GM23338 (cell line): ENCODE measurements at regions not wholly inside any gene's neighbourhood (a gene's known extent, or its start where the extent isn't known, plus 50 kb on each side); places are given as distances from the start of the nearest gene placed in this dataset.

Source experiments
- ATAC-seq: fragments of 200-7000 bp; cut with Tn5 transposase; 3 replicates; pipeline ENCODE4 v1.9.1; 2020
- DNase-seq: peaks from one replicate; pipeline ENCODE4 v3.0.0-alpha.2; 2015; ENCODE audit warnings: low spot score
- H2AFZ ChIP-seq: fragments of 200-600 bp; sonication (generic); 2 replicates; pipeline ENCODE4 v1.8.0; 2016; ENCODE audit warnings: antibody characterized with exemption, mild to moderate bottlenecking, moderate library complexity
- H3F3A ChIP-seq: fragments of 200-600 bp; sonication (generic); replicated peaks from 2 replicates; pipeline ENCODE4 v1.8.0; 2017; ENCODE audit warnings: antibody characterized with exemption, mixed run types, low read depth
- H3K27ac ChIP-seq: fragments of 200-600 bp; sonication (generic); 2 replicates; pipeline ENCODE4 v1.6.1; 2016; ENCODE audit warnings: low read depth
- H3K27me3 ChIP-seq: fragments of 200-600 bp; sonication (generic); 2 replicates; pipeline ENCODE4 v1.8.0; 2016; ENCODE audit warnings: mild to moderate bottlenecking, mixed run types, moderate library complexity; ENCODE audit not compliant: insufficient read depth
- H3K36me3 ChIP-seq: fragments of 200-600 bp; sonication (generic); 2 replicates; pipeline ENCODE4 v1.8.0; 2016; ENCODE audit warnings: mild to moderate bottlenecking; ENCODE audit not compliant: insufficient read depth
- H3K4me1 ChIP-seq: fragments of 200-600 bp; sonication (generic); 2 replicates; pipeline ENCODE4 v1.8.0; 2016; ENCODE audit warnings: mild to moderate bottlenecking, moderate library complexity; ENCODE audit not compliant: insufficient read depth
- H3K4me2 ChIP-seq: fragments of 200-600 bp; sonication (generic); 2 replicates; pipeline ENCODE4 v1.7.1; 2017; ENCODE audit warnings: mixed run types
- H3K4me3 ChIP-seq: fragments of 200-600 bp; sonication (generic); 2 replicates; pipeline ENCODE4 v1.6.1; 2016; ENCODE audit warnings: mixed run types
- H3K79me2 ChIP-seq: fragments of 200-600 bp; sonication (generic); replicated peaks from 2 replicates; pipeline ENCODE4 v1.8.0; 2017; ENCODE audit warnings: mild to moderate bottlenecking; ENCODE audit not compliant: insufficient read depth
- H3K9me2 ChIP-seq: fragments of 200-600 bp; sonication (generic); 2 replicates; pipeline ENCODE4 v1.8.0; 2017; ENCODE audit not compliant: insufficient read depth
- H4K20me1 ChIP-seq: fragments of 200-600 bp; sonication (generic); replicated peaks from 2 replicates; pipeline ENCODE4 v1.8.0; 2017; ENCODE audit warnings: mild to moderate bottlenecking; ENCODE audit not compliant: insufficient read depth
- H3K27ac Mint-ChIP-seq: 2 replicates; pipeline ENCODE4 v1.8.0; 2020; ENCODE audit warnings: inconsistent platforms, mild to moderate bottlenecking, moderate library complexity, mixed read lengths
- H3K27me3 Mint-ChIP-seq: 3 replicates; pipeline ENCODE4 v1.8.0; 2022; ENCODE audit warnings: low read depth, mild to moderate bottlenecking, moderate library complexity, mixed read lengths, inconsistent platforms; ENCODE audit not compliant: insufficient read depth, poor library complexity
- H3K36me3 Mint-ChIP-seq: 3 replicates; pipeline ENCODE4 v1.8.0; 2021; ENCODE audit warnings: low read depth, mild to moderate bottlenecking, inconsistent platforms, moderate library complexity, mixed read lengths
- H3K4me1 Mint-ChIP-seq: 3 replicates; pipeline ENCODE4 v1.8.0; 2020; ENCODE audit warnings: mild to moderate bottlenecking, inconsistent platforms, mixed read lengths
- H3K4me3 Mint-ChIP-seq: 3 replicates; pipeline ENCODE4 v1.8.0; 2021; ENCODE audit warnings: moderate library complexity, mild to moderate bottlenecking, inconsistent platforms, mixed read lengths
- H3K9me3 Mint-ChIP-seq: 3 replicates; pipeline ENCODE4 v1.8.0; 2020; ENCODE audit warnings: moderate library complexity, mild to moderate bottlenecking, inconsistent platforms, mixed read lengths
- CREB1 ChIP-seq: fragments of 250-450 bp; sonication (Bioruptor Pico); IDR thresholded peaks from 2 replicates; pipeline ENCODE4 v1.5.0; 2020; ENCODE audit warnings: low read depth, mild to moderate bottlenecking, moderate library complexity
- CTCF ChIP-seq, 2 experiments: fragments of 200-600 bp in 1 of 2; sonication (generic) in 1 of 2; conservative IDR thresholded peaks; 2 replicates each; pipeline versions ENCODE4 v1.5.1 to v1.6.1; 2016 to 2017; ENCODE audit warnings: antibody characterized with exemption in 2 of 2, low read depth in 2 of 2, mild to moderate bottlenecking in 2 of 2, moderate library complexity in 1 of 2
- EZH2 ChIP-seq: fragments of 200-600 bp; sonication (generic); IDR thresholded peaks from one replicate; pipeline ENCODE4 v1.8.0; 2017; ENCODE audit warnings: antibody characterized with exemption, mild to moderate bottlenecking, low read depth; ENCODE audit not compliant: unreplicated experiment
- EZH2phosphoT487 ChIP-seq: fragments of 200-600 bp; sonication (generic); IDR thresholded peaks from one replicate; pipeline ENCODE4 v1.8.1; 2018; ENCODE audit warnings: antibody characterized with exemption; ENCODE audit not compliant: unreplicated experiment
- NANOG ChIP-seq: IDR thresholded peaks from 2 replicates; pipeline ENCODE4 v1.6.1; 2016; ENCODE audit warnings: antibody characterized with exemption, borderline replicate concordance
- POLR2AphosphoS5 ChIP-seq: IDR thresholded peaks from 2 replicates; pipeline ENCODE4 v1.6.1; 2016; ENCODE audit warnings: antibody characterized with exemption, low read depth
- REST ChIP-seq: IDR thresholded peaks from one replicate; pipeline ENCODE4 v1.6.1; 2018; ENCODE audit warnings: antibody characterized with exemption; ENCODE audit not compliant: unreplicated experiment
- STAT1 ChIP-seq: IDR thresholded peaks from one replicate; pipeline ENCODE4 v1.6.1; 2016; ENCODE audit warnings: antibody characterized with exemption; ENCODE audit not compliant: unreplicated experiment
- ZNF114 ChIP-seq: fragments of 250-450 bp; sonication (Bioruptor Pico); IDR thresholded peaks from 2 replicates; pipeline ENCODE4 v1.5.0; 2020; ENCODE audit warnings: mild to moderate bottlenecking, moderate library complexity
- ZNF331 ChIP-seq: fragments of 250-450 bp; sonication (Bioruptor Pico); IDR thresholded peaks from 2 replicates; pipeline ENCODE4 v1.5.0; 2020; ENCODE audit warnings: low read depth, mild to moderate bottlenecking, moderate library complexity

GRCh38 chr2:158733430-158733755 is 61.7 kb upstream of the DAPL1 start (continued):
- TF ChIP-seq EZH2 (no peak), CTCF (conservative IDR thresholded peaks at IDR 0.05; ENCODE audit: low read depth in 2 of 2) (no peak), POLR2AphosphoS5 (no peak), EZH2phosphoT487 (no peak), REST (no peak), ZNF114 (no peak), ZNF331 (CRISPR knock-in tag) (no peak)

- H3K4me3 Mint-ChIP-seq = no peak overlapping the region
- no peak for ATAC-seq
Measured at GRCh38 chr2:158734442-158734841, 60.7 kb upstream of the DAPL1 start.

More at GRCh38 chr2:158734442-158734841, 60.7 kb upstream of the DAPL1 start:
- Histone ChIP-seq H3K27me3 (no peaks in the 10 kb centered on the region), H4K20me1 (no peaks in the 10 kb centered on the region), H3F3A (no peaks in the 10 kb centered on the region), H3K4me3 (no peak overlapping the region), H3K9me2 (peaks cover 10% of the 10 kb centered on the region; the same call in 1 of the 2 replicates), H2AFZ (peak overlapping the region; percentile 72; the same call in 1 of the 2 replicates), H3K27ac (no peak overlapping the region), H3K4me2 (no peak overlapping the region), H3K36me3 (no peaks in the 10 kb centered on the region), H3K79me2 (no peaks in the 10 kb centered on the region), H3K4me1 (no peaks in the 10 kb centered on the region)
- no peak for DNase-seq
- TF ChIP-seq CTCF (conservative IDR thresholded peaks at IDR 0.05; ENCODE audit: low read depth in 2 of 2) = no peak
- TF ChIP-seq EZH2 = no peak
- TF ChIP-seq CREB1 (CRISPR knock-in tag) = no peak
- no peak for TF ChIP-seq REST
- TF ChIP-seq NANOG = no peak
- no peak for TF ChIP-seq STAT1
- no peak for TF ChIP-seq ZNF331 (CRISPR knock-in tag)
- Mint-ChIP-seq H3K4me1 (peaks cover 3% of the 10 kb centered on the region; the same call in 2 of the 3 replicates), H3K36me3 (no peaks in the 10 kb centered on the region), H3K27me3 (peaks cover 6% of the 10 kb centered on the region), H3K27ac (no peak overlapping the region), H3K9me3 (no peaks in the 10 kb centered on the region; the same call in 2 of the 3 replicates)
